CD4-positive, alpha-beta T cell (primary cell): ENCODE measurements at regions not wholly inside any gene's neighbourhood (a gene's known extent, or its start where the extent isn't known, plus 50 kb on each side); places are given as distances from the start of the nearest gene placed in this dataset.

Source experiments
- ATAC-seq: fragments of 200-7000 bp; cut with Tn5 transposase; one replicate; pipeline ENCODE4 v1.10.0; 2022; ENCODE audit warnings: mild to moderate bottlenecking; ENCODE audit not compliant: poor library complexity
- CTCF ChIA-PET: fragments of 350-600 bp; sonication (Branson Sonifier 250); formaldehyde crosslinking; loops from one replicate; lab custom pipeline; 2021; ENCODE audit warnings: antibody characterized with exemption, inconsistent platforms; lab: Charles Lee
- POLR2A ChIA-PET: fragments of 350-600 bp; sonication (Branson Sonifier 250); formaldehyde crosslinking; loops from one replicate; lab custom pipeline; 2021; ENCODE audit warnings: antibody characterized with exemption, inconsistent platforms; lab: Charles Lee
- DNase-seq, 14 experiments: peaks; one replicate each; pipeline ENCODE4 v3.0.0-alpha.2; 2013 to 2020; ENCODE audit warnings: mixed read lengths in 2 of 14
- H3K27ac ChIP-seq, 2 donors: one replicate each; pipeline versions ENCODE4 v1.5.1 to v1.7.0; 2013; ENCODE audit warnings: low read length in 2 of 2, low read depth in 1 of 2, mild to moderate bottlenecking in 1 of 2
- H3K27me3 ChIP-seq, 2 experiments: 1 replicate in 1 of 2; 2 replicates in 1 of 2; pipeline versions ENCODE4 v1.6.1 to v1.7.0; 2013; ENCODE audit warnings: low read length in 2 of 2, control low read depth in 1 of 2, mild to moderate bottlenecking in 1 of 2, moderate library complexity in 1 of 2; ENCODE audit not compliant: insufficient read depth in 2 of 2, control insufficient read depth in 1 of 2
- H3K36me3 ChIP-seq: one replicate; pipeline ENCODE4 v1.6.1; 2013; ENCODE audit warnings: low read length, control low read depth; ENCODE audit not compliant: insufficient read depth
- H3K4me1 ChIP-seq: one replicate; pipeline ENCODE4 v1.6.1; 2013; ENCODE audit warnings: low read length, control low read depth; ENCODE audit not compliant: insufficient read depth
- H3K4me3 ChIP-seq: one replicate; pipeline ENCODE4 v1.5.1; 2013; ENCODE audit warnings: mild to moderate bottlenecking, low read length, moderate library complexity
- H3K9me3 ChIP-seq, 2 experiments: 1 replicate in 1 of 2; 2 replicates in 1 of 2; pipeline versions ENCODE4 v1.6.1 to v1.7.0; 2013; ENCODE audit warnings: low read length in 2 of 2, mild to moderate bottlenecking in 2 of 2, control low read depth in 1 of 2, moderate library complexity in 1 of 2; ENCODE audit not compliant: control insufficient read depth in 1 of 2, insufficient read depth in 1 of 2
- H3K27ac Mint-ChIP-seq: one replicate; pipeline ENCODE4 v1.8.0; 2020; ENCODE audit warnings: mixed read lengths
- H3K27me3 Mint-ChIP-seq: one replicate; pipeline ENCODE4 v1.8.0; 2021; ENCODE audit warnings: mixed read lengths
- H3K36me3 Mint-ChIP-seq: one replicate; pipeline ENCODE4 v1.8.0; 2021; ENCODE audit warnings: low read depth, mixed read lengths
- H3K4me1 Mint-ChIP-seq: one replicate; pipeline ENCODE4 v1.8.0; 2021; ENCODE audit warnings: low read depth, mixed read lengths
- H3K4me3 Mint-ChIP-seq: one replicate; pipeline ENCODE4 v1.8.0; 2020; ENCODE audit warnings: mild to moderate bottlenecking, mixed read lengths
- H3K9me3 Mint-ChIP-seq: one replicate; pipeline ENCODE4 v1.8.0; 2020; ENCODE audit warnings: mixed read lengths
- CTCF ChIP-seq: fragments of 200-600 bp; IDR thresholded peaks from one replicate; pipeline ENCODE4 v1.8.0; 2022; ENCODE audit warnings: antibody characterized with exemption, mild to moderate bottlenecking
- intact Hi-C, 2 experiments: fragments of 100-400 bp; cut with DNase I in 1 of 2; cut with micrococcal nuclease in 1 of 2; formaldehyde crosslinking; loops; one replicate each; pipeline versions ENCODE4 v1.15.1 to v1.9.0; 2023 to 2025; cut with DNase I, micrococcal nuclease

GRCh38 chr17:64781810-64782555 lies 119.9 kb upstream of the SMURF2 start:
- Histone ChIP-seq H3K9me3 (no peaks in the 10 kb centered on the region), H3K4me3 (peak overlapping the region; percentile 31), H3K4me1 (peaks cover 47% of the 10 kb centered on the region), H3K27me3 (no peaks in the 10 kb centered on the region), H3K27ac (no peak overlapping the region), H3K36me3 (peaks cover 24% of the 10 kb centered on the region)
- Mint-ChIP-seq H3K4me3 (peak overlapping the region; percentile 85), H3K4me1 (peaks cover 23% of the 10 kb centered on the region), H3K27ac (peak overlapping the region; percentile 49), H3K9me3 (no peaks in the 10 kb centered on the region), H3K27me3 (peaks cover 17% of the 10 kb centered on the region), H3K36me3 (peaks cover 21% of the 10 kb centered on the region)
- DNase-seq (peak in 1 of 14 experiments; percentile 28), ATAC-seq (no peak)
- no peak for TF ChIP-seq CTCF
- intact Hi-C loops = no loop called here
- POLR2A ChIA-PET = no interaction called here
- CTCF ChIA-PET = interaction anchor here (0.7 kb wide), 1 partner anchor 474 kb away, joined by 3 read pairs; no protein-coding TSS in a partner anchor

GRCh38 chr17:64781014-64781756 lies 119.1 kb upstream of the SMURF2 start:
- Histone ChIP-seq H3K27me3 (no peaks in the 10 kb centered on the region), H3K4me3 (peak overlapping the region; percentile 76), H3K27ac (no peak overlapping the region), H3K9me3 (no peaks in the 10 kb centered on the region), H3K4me1 (peaks cover 54% of the 10 kb centered on the region), H3K36me3 (peaks cover 16% of the 10 kb centered on the region)
- H3K4me3 Mint-ChIP-seq = peak overlapping the region; percentile 82
- intact Hi-C loops = no loop called here
- DNase-seq (peak; percentile 29 to 75 (median 48)), ATAC-seq (peak; percentile 25)
- POLR2A ChIA-PET = no interaction called here
- no peak overlapping the region for H3K27ac Mint-ChIP-seq
- H3K27me3 Mint-ChIP-seq = peaks cover 19% of the 10 kb centered on the region
- H3K9me3 Mint-ChIP-seq = no peaks in the 10 kb centered on the region
- H3K4me1 Mint-ChIP-seq = peaks cover 30% of the 10 kb centered on the region
- H3K36me3 Mint-ChIP-seq = peaks cover 13% of the 10 kb centered on the region
- TF ChIP-seq CTCF = no peak
- CTCF ChIA-PET = no interaction called here

- Mint-ChIP-seq H3K36me3 (peaks cover 7% of the 10 kb centered on the region), H3K27ac (peak overlapping the region; percentile 44), H3K9me3 (no peaks in the 10 kb centered on the region), H3K27me3 (peaks cover 19% of the 10 kb centered on the region), H3K4me1 (peaks cover 30% of the 10 kb centered on the region), H3K4me3 (peak overlapping the region; percentile 82)
- POLR2A ChIA-PET = no interaction called here
- H3K9me3 ChIP-seq = no peaks in the 10 kb centered on the region
- peaks cover 10% of the 10 kb centered on the region for H3K36me3 ChIP-seq
- no peak overlapping the region for H3K27ac ChIP-seq
- no peak for TF ChIP-seq CTCF
- intact Hi-C loops = no loop called here
- CTCF ChIA-PET = no interaction called here
- DNase-seq = peak; percentile 54 to 92 (median 74)
- no peaks in the 10 kb centered on the region for H3K27me3 ChIP-seq
- peaks cover 57% of the 10 kb centered on the region for H3K4me1 ChIP-seq
- peak overlapping the region; percentile 76 for H3K4me3 ChIP-seq
- peak; percentile 77 for ATAC-seq
These were observed 118.2 kb upstream of the SMURF2 start for GRCh38 chr17:64780096-64781013.
